OCI-LY7 (cell line): ENCODE measurements at regions not wholly inside any gene's neighbourhood (a gene's known extent, or its start where the extent isn't known, plus 50 kb on each side); places are given as distances from the start of the nearest gene placed in this dataset.

ENCODE experiments used
- CTCF ChIP-seq: fragments of 200-600 bp; sonication (generic); conservative IDR thresholded peaks from 2 replicates; pipeline ENCODE4 v1.5.1; 2014; ENCODE audit warnings: mild to moderate bottlenecking, antibody characterized with exemption, low read length, moderate library complexity, mixed read lengths
- EZH2phosphoT487 ChIP-seq: fragments of 200-600 bp; sonication (generic); IDR thresholded peaks from 2 replicates; pipeline ENCODE4 v1.6.1; 2018; ENCODE audit warnings: low read depth, borderline replicate concordance, mild to moderate bottlenecking, mixed run types, antibody characterized with exemption, low read length, moderate library complexity, mixed read lengths

DNA sequence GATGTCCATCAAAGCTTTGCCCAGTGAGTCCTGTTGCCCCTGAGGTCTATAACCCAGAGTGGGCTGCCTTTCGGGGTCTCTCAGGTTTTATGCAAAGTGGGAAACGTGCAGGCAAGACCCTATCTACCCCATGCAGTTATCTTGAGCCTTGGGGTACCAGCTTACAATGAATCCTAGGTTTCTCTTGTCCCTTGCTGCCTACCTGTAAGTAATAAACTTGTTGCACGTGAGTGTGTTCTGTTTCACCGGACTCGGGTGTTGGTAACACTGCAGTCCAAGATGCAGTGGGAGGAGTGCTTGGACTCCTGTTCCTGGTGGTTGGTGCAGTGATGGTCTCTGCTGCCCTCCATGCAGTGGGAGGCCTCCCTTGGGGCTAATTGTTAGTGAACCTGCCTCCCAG lies 85.6 kb upstream of the ALDH1B1 start:
- TF ChIP-seq CTCF: no peak
- no peak for TF ChIP-seq EZH2phosphoT487
